Hippocampal formation (tissue), 2 donors: ENCODE measurements at regions not wholly inside any gene's neighbourhood (a gene's known extent, or its start where the extent isn't known, plus 50 kb on each side); places are given as distances from the start of the nearest gene placed in this dataset.

Source experiments
- DNase-seq, 2 donors: peaks; one replicate each; lab custom pipeline; 2025; lab: John Stamatoyannopoulos, UW

GRCh38 chr2:3100386-3100785 is 277.2 kb downstream of the EIPR1 start:
- no peak for DNase-seq

- DNase-seq, result no peak
Measured at GRCh38 chr2:3099860-3100234, 277.8 kb downstream of the EIPR1 start.

- no peak for DNase-seq
Measured at GRCh38 chr2:3099145-3099859, 278.3 kb downstream of the EIPR1 start.

DNA sequence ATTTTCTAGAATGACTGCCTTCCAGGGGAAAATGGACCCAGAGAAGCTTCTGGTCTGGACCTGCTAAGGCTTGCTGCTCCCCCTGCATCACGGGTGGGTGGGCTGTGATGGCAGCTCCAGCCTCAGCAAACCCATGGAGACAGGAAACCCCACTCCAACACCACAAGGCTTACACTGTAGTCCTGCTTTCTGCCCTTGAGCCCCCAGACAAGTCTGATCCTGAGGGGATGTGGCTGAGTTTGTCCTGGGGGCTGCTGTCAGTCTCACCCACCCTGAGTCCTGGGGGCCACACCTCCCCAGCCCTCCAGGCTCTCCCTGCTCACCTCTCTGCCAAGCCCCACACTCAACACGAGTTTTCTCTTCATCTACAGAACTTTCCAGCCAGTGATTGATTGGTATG is 279.4 kb downstream of the EIPR1 start:
- DNase-seq, result no peak

DNA sequence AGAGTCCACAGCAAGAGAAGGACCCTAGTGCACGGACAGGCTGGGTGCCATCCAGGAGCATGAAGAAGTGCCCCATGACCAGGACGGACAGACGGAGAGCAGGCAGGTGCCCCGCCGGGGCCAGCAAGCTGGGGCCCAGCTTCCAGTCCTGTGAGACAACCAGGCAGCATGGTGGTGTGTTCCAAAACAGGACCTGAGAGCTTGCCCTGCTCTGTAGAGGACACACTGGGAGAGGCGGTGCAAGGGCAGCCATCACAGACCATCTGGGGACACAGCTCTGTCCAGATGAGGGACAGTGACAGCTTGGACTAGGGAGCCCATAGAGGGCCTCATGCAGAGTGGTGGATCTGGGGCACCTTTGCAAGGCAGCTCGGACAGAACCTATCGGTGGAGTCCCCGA is 279.8 kb downstream of the EIPR1 start:
- DNase-seq, result no peak

DNA sequence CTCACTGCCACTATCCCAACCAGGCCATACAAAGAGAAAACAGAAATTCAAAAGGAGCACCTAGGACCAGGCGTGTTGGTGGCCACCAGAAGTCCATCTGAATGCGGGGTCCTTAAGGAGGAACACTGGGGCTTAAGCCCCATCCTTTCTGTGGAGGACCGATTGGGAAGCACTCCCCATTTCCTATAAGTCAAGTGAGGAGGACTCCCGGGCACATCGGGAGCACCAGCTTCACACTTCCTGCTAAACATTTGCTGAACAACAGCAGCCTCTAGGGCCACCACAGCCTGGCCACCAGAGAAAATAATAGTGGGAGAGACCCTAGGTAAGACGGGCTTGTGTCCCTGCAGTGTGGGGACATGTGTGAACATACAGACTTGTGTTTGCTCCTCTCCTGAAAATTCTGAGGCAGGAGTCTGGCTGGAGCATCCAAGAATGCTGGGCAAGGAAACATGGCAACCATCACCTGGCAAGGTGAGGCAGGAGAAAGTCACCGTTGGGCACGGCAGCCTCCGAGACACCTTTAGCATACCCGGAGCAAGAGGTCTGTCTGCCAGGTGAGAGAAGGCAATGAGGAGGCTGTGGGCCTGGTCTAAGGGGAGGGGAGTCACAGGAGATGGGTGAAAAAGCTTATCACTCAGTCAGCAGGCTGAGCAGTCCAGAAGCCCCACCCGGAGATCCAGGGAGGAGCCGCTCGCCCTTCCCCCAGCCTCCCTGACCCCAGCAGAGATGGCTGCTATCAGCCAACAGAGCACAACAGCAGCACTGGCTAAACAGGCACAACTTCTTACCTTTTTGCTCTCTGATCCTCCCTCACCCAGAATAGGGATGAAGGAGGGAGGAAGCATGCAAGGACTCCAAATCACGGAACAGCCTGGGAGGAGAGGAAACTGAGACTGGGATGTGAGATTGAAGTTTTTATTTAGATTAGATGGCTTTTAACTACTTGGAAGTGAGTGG is 282.3 kb downstream of the EIPR1 start:
- DNase-seq, result no peak

GRCh38 chr2:3094318-3094717 is 283.3 kb downstream of the EIPR1 start:
- DNase-seq, result no peak

DNA sequence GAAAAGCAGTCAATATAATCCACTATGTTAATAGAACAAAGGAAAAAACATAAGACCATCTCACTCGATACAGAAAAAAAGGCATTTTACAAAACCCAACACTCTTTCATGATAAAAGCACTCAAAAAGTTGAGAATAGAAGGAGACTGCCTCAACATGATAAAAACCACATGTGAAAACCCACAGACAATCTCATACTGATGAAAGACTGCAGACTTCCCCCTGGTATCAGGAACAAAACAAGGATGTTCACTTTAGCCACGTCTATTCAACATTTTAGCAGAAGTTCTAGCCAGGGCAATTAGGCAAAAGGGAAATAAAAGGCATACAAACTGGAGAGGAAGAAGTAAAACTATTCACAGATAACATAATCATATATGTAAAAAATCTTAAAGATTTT is 285.9 kb downstream of the EIPR1 start:
- DNase-seq, result no peak

- DNase-seq, result no peak
Measured at GRCh38 chr2:3082705-3083104, 294.9 kb downstream of the EIPR1 start.

DNA sequence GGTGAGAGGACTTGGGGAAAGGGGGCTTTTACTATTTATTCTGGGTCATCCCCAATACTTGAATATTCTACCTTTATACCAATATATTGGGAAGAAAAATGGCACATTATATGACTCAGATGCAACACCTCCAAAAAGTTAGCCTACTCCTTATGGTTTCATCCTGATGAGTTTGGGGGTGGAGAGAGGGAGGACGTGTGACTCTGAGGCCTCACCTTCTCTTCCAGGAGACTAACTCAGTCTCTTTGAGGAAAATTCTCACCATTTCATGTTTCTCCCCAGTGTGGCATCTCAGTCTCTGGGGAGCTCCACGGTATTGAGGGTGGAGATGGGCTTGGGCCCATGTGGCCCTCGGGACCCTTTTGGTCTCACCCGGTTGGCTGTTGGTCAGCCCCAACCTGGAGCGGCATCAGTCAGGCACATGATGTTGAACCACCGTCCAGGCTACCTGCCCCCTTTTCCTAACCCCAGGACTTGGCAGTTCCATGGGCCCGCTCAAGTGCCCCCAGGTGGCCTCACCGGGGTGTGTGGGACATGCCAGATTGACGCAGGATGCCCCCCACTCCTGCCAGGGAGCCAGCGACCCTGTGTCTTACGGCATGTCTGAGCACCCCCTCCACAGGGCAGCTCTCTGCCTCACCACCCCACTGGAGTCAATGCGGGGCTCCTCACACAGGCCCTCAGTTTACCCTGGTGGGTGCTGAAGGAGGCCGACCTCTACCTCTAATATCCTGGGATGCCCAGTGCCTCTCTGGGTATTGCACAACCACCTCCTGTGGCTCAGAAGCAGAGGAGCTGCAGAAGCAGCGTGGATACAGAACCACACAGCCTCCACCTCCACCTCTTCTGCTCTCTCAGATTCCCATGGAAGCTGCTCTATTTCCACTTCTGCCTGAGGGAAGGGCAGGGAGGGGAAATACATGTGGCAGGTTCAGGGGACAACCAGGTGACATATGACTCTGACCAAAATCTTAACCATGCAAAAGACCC is 297.4 kb downstream of the EIPR1 start:
- no peak for DNase-seq

DNA sequence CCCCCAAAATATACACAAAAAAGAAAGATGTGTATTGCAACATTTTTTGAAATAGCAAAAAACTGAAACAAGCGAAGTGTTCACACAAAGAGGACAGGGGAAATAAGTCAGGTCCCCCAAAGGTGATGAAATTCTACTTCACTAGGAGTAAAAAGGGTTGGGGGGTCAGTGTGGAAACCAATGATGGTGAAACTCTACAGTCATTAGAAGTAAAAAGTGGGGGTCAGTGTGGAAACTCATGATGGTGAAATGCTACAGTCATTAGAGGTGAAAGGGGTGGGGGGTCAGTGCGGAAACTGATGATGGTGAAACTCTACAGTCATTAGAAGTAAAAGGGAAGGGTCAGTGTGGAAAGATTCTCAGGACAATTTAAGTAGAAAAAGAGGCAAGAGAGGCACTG is 298.2 kb downstream of the EIPR1 start:
- no peak for DNase-seq

DNA sequence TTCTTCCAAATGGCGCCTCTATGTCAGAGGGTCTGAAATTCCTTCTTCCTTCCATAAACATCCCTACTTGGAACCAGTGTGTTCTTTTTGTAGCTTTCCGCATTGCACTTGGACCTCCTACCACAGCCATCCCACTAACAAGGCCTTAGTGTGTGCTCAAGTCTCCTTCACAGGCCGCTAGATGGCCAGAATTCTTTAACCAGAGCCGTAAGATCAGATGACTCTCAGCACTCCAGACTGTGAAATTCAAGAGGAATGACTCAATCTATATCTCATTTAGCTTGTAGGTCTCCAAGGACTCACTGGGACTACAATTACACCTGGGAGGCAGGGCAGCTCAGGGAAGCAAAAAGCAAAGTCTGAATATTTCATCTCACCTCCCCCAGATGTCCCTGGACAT is 298.9 kb downstream of the EIPR1 start:
- DNase-seq, result no peak

GRCh38 chr2:3076848-3077642 is 300.6 kb downstream of the EIPR1 start:
- DNase-seq, result no peak

GRCh38 chr2:3075991-3076340 is 301.7 kb downstream of the EIPR1 start:
- DNase-seq, result no peak

DNA sequence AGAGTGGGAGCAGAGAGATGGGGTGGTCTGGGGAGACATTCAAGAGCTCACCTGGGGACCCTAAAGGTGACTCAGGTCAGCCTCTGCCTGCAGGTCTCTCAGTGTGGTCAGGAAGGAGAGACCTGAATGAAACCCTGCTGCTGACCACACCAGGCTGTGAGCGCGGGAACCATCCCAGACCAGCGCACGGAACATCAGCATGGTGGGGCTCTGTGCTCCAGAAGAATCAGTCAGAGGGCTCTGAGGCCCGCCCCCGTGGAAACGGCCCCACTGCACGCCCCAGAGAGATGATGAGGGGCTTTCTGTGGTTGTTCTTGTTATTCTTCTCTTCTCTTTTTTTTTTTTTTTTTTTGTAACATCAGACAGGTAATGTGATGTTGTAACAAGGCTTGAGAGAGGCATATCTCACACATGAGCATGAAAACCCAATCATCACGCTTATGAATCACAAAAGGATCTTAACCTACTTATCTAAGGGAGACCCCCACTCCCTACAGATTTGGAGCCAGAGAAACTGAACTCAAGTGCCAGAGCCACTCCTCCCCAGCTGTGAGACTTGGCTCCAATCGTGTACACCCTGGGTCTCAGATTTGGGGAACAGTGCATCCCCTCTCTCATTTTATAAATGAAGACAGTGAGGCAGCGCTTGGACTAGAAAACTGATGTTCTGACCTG is 302.2 kb downstream of the EIPR1 start:
- no peak for DNase-seq

DNA sequence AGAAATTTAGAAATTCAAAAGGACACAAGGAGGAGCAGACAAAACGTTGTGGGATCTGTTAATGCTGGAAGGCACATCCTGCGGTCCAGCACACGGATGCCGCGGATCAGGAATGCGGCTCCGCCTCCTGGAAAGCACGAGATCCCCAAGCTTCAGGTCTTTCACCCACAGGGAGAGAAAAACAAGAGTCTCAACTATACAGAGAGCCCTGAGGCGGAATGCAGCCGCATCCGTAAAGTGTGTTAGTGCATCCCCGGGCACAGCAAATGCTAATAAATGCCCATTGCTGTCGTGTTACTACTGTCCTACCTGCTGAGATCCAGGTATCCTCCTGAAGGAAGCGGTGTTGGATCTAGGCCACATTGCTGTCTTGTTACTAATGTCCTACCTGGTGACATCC is 303.9 kb downstream of the EIPR1 start:
- DNase-seq, result no peak

GRCh38 chr2:3073041-3073595 is 304.5 kb downstream of the EIPR1 start:
- no peak for DNase-seq

GRCh38 chr2:3071685-3072263 is 305.8 kb downstream of the EIPR1 start:
- DNase-seq, result no peak

DNA sequence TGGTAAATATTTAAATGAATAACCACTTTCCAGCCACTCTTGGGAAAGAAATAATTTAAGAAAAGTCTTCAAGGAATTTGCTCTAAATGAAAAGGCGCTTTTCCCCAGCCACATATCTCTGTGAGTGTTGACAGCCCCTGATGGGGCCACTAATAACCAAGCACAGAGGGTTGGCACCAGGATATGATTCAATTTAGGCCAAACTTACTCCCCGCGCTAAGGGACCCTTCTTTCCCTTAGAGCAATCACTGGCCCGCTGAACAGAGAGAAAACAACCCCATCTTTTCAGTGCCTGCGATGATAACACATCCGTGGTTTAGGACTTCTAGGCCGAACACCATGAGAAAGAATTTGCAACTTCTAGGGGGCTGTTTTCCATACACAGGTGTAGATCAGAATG is 310.8 kb downstream of the EIPR1 start:
- DNase-seq, result no peak

DNA sequence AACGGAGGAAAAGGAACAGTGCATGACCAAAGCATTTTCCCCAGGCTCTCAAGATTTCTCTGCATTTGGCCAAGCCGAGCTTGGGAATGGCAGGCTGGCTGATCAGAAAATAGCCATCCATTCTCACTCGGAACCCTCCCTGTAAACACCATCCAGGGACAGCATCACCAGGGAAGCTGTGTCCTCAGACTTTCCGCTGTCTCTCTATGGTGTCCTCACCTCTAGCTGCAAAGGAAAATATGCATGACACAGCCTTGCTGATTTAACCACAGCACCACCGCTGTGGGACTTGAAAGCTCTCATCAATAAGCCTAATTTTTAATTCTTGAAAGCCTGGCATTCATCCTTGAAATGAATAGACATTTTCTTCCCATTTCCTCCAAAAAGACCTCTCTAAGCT is 311.7 kb downstream of the EIPR1 start:
- no peak for DNase-seq
